ENCODE measurements at regions not wholly inside any gene's neighbourhood (a gene's known extent, or its start where the extent isn't known, plus 50 kb on each side); places are given as distances from the start of the nearest gene placed in this dataset.
"Not testable (repeated sequence)": the region's sequence is repeated elsewhere in the genome, so short reads cannot be mapped to it uniquely, and the experiment has no call there.

GRCh38 chr3:177610686-177611633 is 413.7 kb upstream of the TBL1XR1 start:
- no peak overlapping the region for H3K27ac ChIP-seq (ENCODE audit: low read depth)
- H3K4me3 ChIP-seq (ENCODE audit: low read depth, low read length) = no peak overlapping the region
- no peaks in the 10 kb centered on the region for H3K36me3 ChIP-seq (ENCODE audit: insufficient read depth)
- no peak for DNase-seq (ENCODE audit: extremely low spot score)
- WGBS = 57% methylated on average over 5 of the region's 5 CpGs
- H3K4me1 ChIP-seq (ENCODE audit: insufficient read depth) = no peaks in the 10 kb centered on the region

GRCh38 chr3:177611752-177612334 is 414.6 kb upstream of the TBL1XR1 start:
- Histone ChIP-seq H3K4me1 (ENCODE audit: insufficient read depth) (no peaks in the 10 kb centered on the region), H3K36me3 (ENCODE audit: insufficient read depth) (no peaks in the 10 kb centered on the region), H3K4me3 (ENCODE audit: low read depth, low read length) (no peak overlapping the region), H3K27ac (ENCODE audit: low read depth) (no peak overlapping the region)
- no peak for DNase-seq (ENCODE audit: extremely low spot score)
- 55% methylated on average over 6 of the region's 6 CpGs for WGBS

GRCh38 chr3:177613901-177614300 is 416.6 kb upstream of the TBL1XR1 start:
- Histone ChIP-seq H3K36me3 (ENCODE audit: insufficient read depth) (no peaks in the 10 kb centered on the region), H3K4me3 (ENCODE audit: low read depth, low read length) (no peak overlapping the region), H3K27ac (ENCODE audit: low read depth) (no peak overlapping the region), H3K4me1 (ENCODE audit: insufficient read depth) (no peaks in the 10 kb centered on the region)
- no peak for DNase-seq (ENCODE audit: extremely low spot score)

GRCh38 chr3:177615015-177615414 is 417.7 kb upstream of the TBL1XR1 start:
- 46% methylated on average over 2 of the region's 2 CpGs for WGBS
- Histone ChIP-seq H3K36me3 (ENCODE audit: insufficient read depth) (no peaks in the 10 kb centered on the region), H3K27ac (ENCODE audit: low read depth) (no peak overlapping the region), H3K4me3 (ENCODE audit: low read depth, low read length) (no peak overlapping the region), H3K4me1 (ENCODE audit: insufficient read depth) (no peaks in the 10 kb centered on the region)
- DNase-seq (ENCODE audit: extremely low spot score) = no peak

GRCh38 chr3:177618873-177619733 is 421.8 kb upstream of the TBL1XR1 start:
- Histone ChIP-seq H3K36me3 (ENCODE audit: insufficient read depth) (no peaks in the 10 kb centered on the region), H3K4me3 (ENCODE audit: low read depth, low read length) (no peak overlapping the region), H3K4me1 (ENCODE audit: insufficient read depth) (no peaks in the 10 kb centered on the region), H3K27ac (ENCODE audit: low read depth) (peak overlapping the region; percentile 84)
- DNase-seq (ENCODE audit: extremely low spot score) = no peak
- 19% methylated on average over 8 of the region's 8 CpGs for WGBS

GRCh38 chr3:177620073-177620472 is 422.8 kb upstream of the TBL1XR1 start:
- H3K36me3 ChIP-seq (ENCODE audit: insufficient read depth) = no peaks in the 10 kb centered on the region
- H3K4me3 ChIP-seq (ENCODE audit: low read depth, low read length) = no peak overlapping the region
- DNase-seq (ENCODE audit: extremely low spot score) = no peak
- WGBS = 90% methylated on average over 9 of the region's 9 CpGs
- peak overlapping the region; percentile 23 for H3K27ac ChIP-seq (ENCODE audit: low read depth)
- no peaks in the 10 kb centered on the region for H3K4me1 ChIP-seq (ENCODE audit: insufficient read depth)

GRCh38 chr3:177622520-177622919 is 425.2 kb upstream of the TBL1XR1 start:
- DNase-seq (ENCODE audit: extremely low spot score) = no peak
- 97% methylated on average over 1 of the region's 1 CpG for WGBS
- H3K27ac ChIP-seq (ENCODE audit: low read depth) = no peak overlapping the region
- no peak overlapping the region for H3K4me3 ChIP-seq (ENCODE audit: low read depth, low read length)
- no peaks in the 10 kb centered on the region for H3K36me3 ChIP-seq (ENCODE audit: insufficient read depth)
- H3K4me1 ChIP-seq (ENCODE audit: insufficient read depth) = no peaks in the 10 kb centered on the region

GRCh38 chr3:177622982-177623617 is 425.8 kb upstream of the TBL1XR1 start:
- no peak overlapping the region for H3K27ac ChIP-seq (ENCODE audit: low read depth)
- no peak overlapping the region for H3K4me3 ChIP-seq (ENCODE audit: low read depth, low read length)
- 91% methylated on average over 5 of the region's 5 CpGs for WGBS

GRCh38 chr3:177624528-177625495 is 427.5 kb upstream of the TBL1XR1 start:
- Histone ChIP-seq H3K4me1 (ENCODE audit: insufficient read depth) (no peaks in the 10 kb centered on the region), H3K4me3 (ENCODE audit: low read depth, low read length) (no peak overlapping the region), H3K27ac (ENCODE audit: low read depth) (no peak overlapping the region), H3K36me3 (ENCODE audit: insufficient read depth) (no peaks in the 10 kb centered on the region)
- DNase-seq (ENCODE audit: extremely low spot score) = no peak
- 89% methylated on average over 13 of the region's 13 CpGs for WGBS

More at GRCh38 chr3:177622982-177623617, 425.8 kb upstream of the TBL1XR1 start:
- Histone ChIP-seq H3K36me3 (ENCODE audit: insufficient read depth) (no peaks in the 10 kb centered on the region), H3K4me1 (ENCODE audit: insufficient read depth) (no peaks in the 10 kb centered on the region)
- no peak for DNase-seq (ENCODE audit: extremely low spot score)

GRCh38 chr3:177626045-177626444 is 428.8 kb upstream of the TBL1XR1 start:
- Histone ChIP-seq H3K27ac (ENCODE audit: low read depth) (no peak overlapping the region), H3K4me3 (ENCODE audit: low read depth, low read length) (no peak overlapping the region), H3K36me3 (ENCODE audit: insufficient read depth) (no peaks in the 10 kb centered on the region), H3K4me1 (ENCODE audit: insufficient read depth) (no peaks in the 10 kb centered on the region)
- 85% methylated on average over 2 of the region's 2 CpGs for WGBS
- DNase-seq (ENCODE audit: extremely low spot score) = no peak

GRCh38 chr3:177628095-177628719 is 430.9 kb upstream of the TBL1XR1 start:
- H3K36me3 ChIP-seq (ENCODE audit: insufficient read depth); DNase-seq (ENCODE audit: extremely low spot score); H3K4me3 ChIP-seq (ENCODE audit: low read depth, low read length); H3K27ac ChIP-seq (ENCODE audit: low read depth); H3K4me1 ChIP-seq (ENCODE audit: insufficient read depth): not testable (repeated sequence)

- 82% methylated on average over 3 of the region's 3 CpGs for WGBS
- DNase-seq (ENCODE audit: extremely low spot score) = no peak
- no peaks in the 10 kb centered on the region for H3K4me1 ChIP-seq (ENCODE audit: insufficient read depth)
Measured at GRCh38 chr3:177629276-177629675, 432.0 kb upstream of the TBL1XR1 start.

More at GRCh38 chr3:177629276-177629675, 432.0 kb upstream of the TBL1XR1 start:
- Histone ChIP-seq H3K4me3 (ENCODE audit: low read depth, low read length) (no peak overlapping the region), H3K36me3 (ENCODE audit: insufficient read depth) (no peaks in the 10 kb centered on the region), H3K27ac (ENCODE audit: low read depth) (no peak overlapping the region)

Measured in urinary bladder (tissue), 3 donors.